GM13976 (cell line): ENCODE measurements at regions not wholly inside any gene's neighbourhood (a gene's known extent, or its start where the extent isn't known, plus 50 kb on each side); places are given as distances from the start of the nearest gene placed in this dataset.
A peak's percentile ranks its signal among the peaks of the same experiment; 100 is the strongest.

Experiments used
- DNase-seq: peaks from one replicate; pipeline ENCODE4 v3.0.0; 2012; ENCODE audit warnings: low spot score
- CTCF ChIP-seq: IDR thresholded peaks from 2 replicates; pipeline ENCODE4 v1.5.1; 2012; ENCODE audit warnings: borderline replicate concordance, mild to moderate bottlenecking; ENCODE audit not compliant: insufficient read depth; ENCODE audit errors: extremely low read depth, missing control alignments, control extremely low read depth
- in situ Hi-C: fragments of 300-500 bp; cut with MboI; formaldehyde crosslinking; loops from one replicate; pipeline ENCODE4 v1.12.0; 2022; ENCODE audit warnings: low sequenced_read_pairs, mixed read lengths, inconsistent platforms; ENCODE audit not compliant: unreplicated experiment

GRCh38 chr3:188060840-188061544 is 93.0 kb upstream of the LPP start:
- TF ChIP-seq CTCF = no peak
- in situ Hi-C loops = no loop called here
- peak; percentile 17 for DNase-seq

- no peak for TF ChIP-seq CTCF
- in situ Hi-C loops = no loop called here
- DNase-seq = no peak
These were observed 91.7 kb upstream of the LPP start for GRCh38 chr3:188062216-188062615.

- no peak for TF ChIP-seq CTCF
- DNase-seq = no peak
- in situ Hi-C loops = no loop called here
These were observed 89.0 kb upstream of the LPP start for GRCh38 chr3:188064831-188065493.

GRCh38 chr3:188066141-188066540 is 87.8 kb upstream of the LPP start:
- DNase-seq = no peak
- in situ Hi-C loops = no loop called here
- no peak for TF ChIP-seq CTCF

- in situ Hi-C loops = no loop called here
- no peak for TF ChIP-seq CTCF
- no peak for DNase-seq
These were observed 86.0 kb upstream of the LPP start for GRCh38 chr3:188067932-188068331.

- in situ Hi-C loops = no loop called here
- DNase-seq = no peak
- TF ChIP-seq CTCF = no peak
These were observed 85.6 kb upstream of the LPP start for GRCh38 chr3:188068342-188068741.
